Osteocyte (in vitro differentiated cells): ENCODE measurements at regions not wholly inside any gene's neighbourhood (a gene's known extent, or its start where the extent isn't known, plus 50 kb on each side); places are given as distances from the start of the nearest gene placed in this dataset.

Source experiments
- DNase-seq: peaks from one replicate; pipeline ENCODE4 v3.0.0; 2021; ENCODE audit warnings: mixed read lengths; ENCODE audit not compliant: unreplicated experiment; ENCODE audit errors: extremely low spot score
- H3K27ac Mint-ChIP-seq: one replicate; pipeline ENCODE4 v1.8.0; 2021; ENCODE audit warnings: mild to moderate bottlenecking, mixed read lengths; ENCODE audit not compliant: unreplicated experiment
- H3K27me3 Mint-ChIP-seq: one replicate; pipeline ENCODE4 v1.8.0; 2021; ENCODE audit warnings: mixed read lengths; ENCODE audit not compliant: unreplicated experiment
- H3K36me3 Mint-ChIP-seq: one replicate; pipeline ENCODE4 v1.8.0; 2021; ENCODE audit warnings: mixed read lengths; ENCODE audit not compliant: unreplicated experiment
- H3K4me1 Mint-ChIP-seq: one replicate; pipeline ENCODE4 v1.8.0; 2021; ENCODE audit warnings: mixed read lengths; ENCODE audit not compliant: unreplicated experiment
- H3K4me3 Mint-ChIP-seq: one replicate; pipeline ENCODE4 v1.8.0; 2021; ENCODE audit warnings: mild to moderate bottlenecking, moderate library complexity, mixed read lengths; ENCODE audit not compliant: unreplicated experiment
- H3K9me3 Mint-ChIP-seq: one replicate; pipeline ENCODE4 v1.8.0; 2021; ENCODE audit warnings: mixed read lengths; ENCODE audit not compliant: unreplicated experiment
- CTCF ChIP-seq: fragments of 200-600 bp; sonication (generic); IDR thresholded peaks from 2 replicates; pipeline ENCODE4 v1.5.0; 2021; ENCODE audit warnings: antibody characterized with exemption, mild to moderate bottlenecking, moderate library complexity

GRCh38 chr2:138432971-138433370, 68.6 kb upstream of the SPOPL start:
- no peak for DNase-seq
- H3K27me3 Mint-ChIP-seq = no peaks in the 10 kb centered on the region
- H3K27ac Mint-ChIP-seq = no peak overlapping the region
- H3K4me3 Mint-ChIP-seq = no peak overlapping the region
- no peaks in the 10 kb centered on the region for H3K4me1 Mint-ChIP-seq
- no peak for TF ChIP-seq CTCF
- peaks cover 6% of the 10 kb centered on the region for H3K9me3 Mint-ChIP-seq
- H3K36me3 Mint-ChIP-seq = no peaks in the 10 kb centered on the region

GRCh38 chr2:138433995-138434951, 67.3 kb upstream of the SPOPL start:
- H3K9me3 Mint-ChIP-seq = peaks cover 6% of the 10 kb centered on the region
- TF ChIP-seq CTCF = no peak
- H3K4me1 Mint-ChIP-seq = no peaks in the 10 kb centered on the region
- no peaks in the 10 kb centered on the region for H3K36me3 Mint-ChIP-seq
- no peak overlapping the region for H3K4me3 Mint-ChIP-seq
- H3K27me3 Mint-ChIP-seq = no peaks in the 10 kb centered on the region
- no peak for DNase-seq
- no peak overlapping the region for H3K27ac Mint-ChIP-seq

- Mint-ChIP-seq H3K4me3 (no peak overlapping the region), H3K9me3 (peaks cover 6% of the 10 kb centered on the region), H3K36me3 (no peaks in the 10 kb centered on the region), H3K27me3 (no peaks in the 10 kb centered on the region), H3K4me1 (no peaks in the 10 kb centered on the region), H3K27ac (no peak overlapping the region)
- no peak for TF ChIP-seq CTCF
- DNase-seq = no peak
These were observed 65.9 kb upstream of the SPOPL start for GRCh38 chr2:138435701-138436100.

GRCh38 chr2:138439733-138440132, 61.8 kb upstream of the SPOPL start:
- Mint-ChIP-seq H3K27ac (no peak overlapping the region), H3K9me3 (no peaks in the 10 kb centered on the region), H3K4me1 (peaks cover 2% of the 10 kb centered on the region), H3K27me3 (no peaks in the 10 kb centered on the region), H3K36me3 (no peaks in the 10 kb centered on the region), H3K4me3 (no peak overlapping the region)
- no peak for TF ChIP-seq CTCF
- DNase-seq = no peak

GRCh38 chr2:138440759-138441158, 60.8 kb upstream of the SPOPL start:
- Mint-ChIP-seq H3K4me1 (peaks cover 2% of the 10 kb centered on the region), H3K9me3 (no peaks in the 10 kb centered on the region), H3K36me3 (no peaks in the 10 kb centered on the region), H3K4me3 (no peak overlapping the region), H3K27me3 (no peaks in the 10 kb centered on the region), H3K27ac (no peak overlapping the region)
- no peak for TF ChIP-seq CTCF
- no peak for DNase-seq
